ENCODE measurements at regions not wholly inside any gene's neighbourhood (a gene's known extent, or its start where the extent isn't known, plus 50 kb on each side); places are given as distances from the start of the nearest gene placed in this dataset.
"Not testable (repeated sequence)": the region's sequence is repeated elsewhere in the genome, so short reads cannot be mapped to it uniquely, and the experiment has no call there.

- Mint-ChIP-seq H3K4me3 (no peak overlapping the region), H3K36me3 (no peaks in the 10 kb centered on the region), H3K27ac (no peak overlapping the region), H3K9me3 (peaks cover 5% of the 10 kb centered on the region), H3K4me1 (ENCODE audit: low read depth in 2 of 2) (no peaks in the 10 kb centered on the region), H3K27me3 (no peaks in the 10 kb centered on the region)
- DNase-seq (ENCODE audit: low spot score) (no peak), ATAC-seq (no peak)
Measured at GRCh38 chr20:12068121-12068520, 150.4 kb downstream of the BTBD3 start.

- ATAC-seq (no peak), DNase-seq (ENCODE audit: low spot score) (no peak)
- Mint-ChIP-seq H3K4me1 (ENCODE audit: low read depth in 2 of 2) (no peaks in the 10 kb centered on the region), H3K9me3 (peaks cover 5% of the 10 kb centered on the region), H3K36me3 (no peaks in the 10 kb centered on the region), H3K4me3 (no peak overlapping the region), H3K27me3 (no peaks in the 10 kb centered on the region), H3K27ac (no peak overlapping the region)
Measured at GRCh38 chr20:12069181-12069580, 151.5 kb downstream of the BTBD3 start.

GRCh38 chr20:12072221-12072953 lies 154.7 kb downstream of the BTBD3 start:
- no peak overlapping the region for H3K4me3 Mint-ChIP-seq
- DNase-seq (ENCODE audit: low spot score): no peak
- no peaks in the 10 kb centered on the region for H3K36me3 Mint-ChIP-seq
- H3K9me3 Mint-ChIP-seq: peaks cover 10% of the 10 kb centered on the region
- no peak for ATAC-seq
- H3K27me3 Mint-ChIP-seq: no peaks in the 10 kb centered on the region
- H3K4me1 Mint-ChIP-seq (ENCODE audit: low read depth in 2 of 2): no peaks in the 10 kb centered on the region
- no peak overlapping the region for H3K27ac Mint-ChIP-seq

GRCh38 chr20:12072954-12073264 lies 155.2 kb downstream of the BTBD3 start:
- no peak overlapping the region for H3K27ac Mint-ChIP-seq
- H3K4me3 Mint-ChIP-seq: no peak overlapping the region
- H3K36me3 Mint-ChIP-seq: no peaks in the 10 kb centered on the region
- peaks cover 8% of the 10 kb centered on the region for H3K9me3 Mint-ChIP-seq
- H3K4me1 Mint-ChIP-seq (ENCODE audit: low read depth in 2 of 2): no peaks in the 10 kb centered on the region
- DNase-seq (ENCODE audit: low spot score) (no peak), ATAC-seq (no peak)
- H3K27me3 Mint-ChIP-seq: no peaks in the 10 kb centered on the region

GRCh38 chr20:12074111-12074655 lies 156.5 kb downstream of the BTBD3 start:
- no peaks in the 10 kb centered on the region for H3K36me3 Mint-ChIP-seq
- ATAC-seq (no peak), DNase-seq (ENCODE audit: low spot score) (no peak)
- no peak overlapping the region for H3K27ac Mint-ChIP-seq
- peaks cover 8% of the 10 kb centered on the region for H3K9me3 Mint-ChIP-seq
- no peaks in the 10 kb centered on the region for H3K4me1 Mint-ChIP-seq (ENCODE audit: low read depth in 2 of 2)
- H3K4me3 Mint-ChIP-seq: no peak overlapping the region
- H3K27me3 Mint-ChIP-seq: no peaks in the 10 kb centered on the region

GRCh38 chr20:12076200-12076599 lies 158.5 kb downstream of the BTBD3 start:
- no peak overlapping the region for H3K27ac Mint-ChIP-seq
- H3K4me1 Mint-ChIP-seq (ENCODE audit: low read depth in 2 of 2): no peaks in the 10 kb centered on the region
- H3K4me3 Mint-ChIP-seq: no peak overlapping the region
- ATAC-seq: no peak
- DNase-seq (ENCODE audit: low spot score): no peak
- no peaks in the 10 kb centered on the region for H3K27me3 Mint-ChIP-seq
- H3K36me3 Mint-ChIP-seq: no peaks in the 10 kb centered on the region
- H3K9me3 Mint-ChIP-seq: peaks cover 11% of the 10 kb centered on the region

- no peak overlapping the region for H3K4me3 Mint-ChIP-seq
- no peak for ATAC-seq
- no peak for DNase-seq (ENCODE audit: low spot score)
- H3K27me3 Mint-ChIP-seq: no peaks in the 10 kb centered on the region
- H3K9me3 Mint-ChIP-seq: peaks cover 14% of the 10 kb centered on the region
- no peak overlapping the region for H3K27ac Mint-ChIP-seq
- H3K36me3 Mint-ChIP-seq: no peaks in the 10 kb centered on the region
- H3K4me1 Mint-ChIP-seq (ENCODE audit: low read depth in 2 of 2): no peaks in the 10 kb centered on the region
Measured at GRCh38 chr20:12077875-12078274, 160.2 kb downstream of the BTBD3 start.

- no peak overlapping the region for H3K4me3 Mint-ChIP-seq
- H3K27ac Mint-ChIP-seq: no peak overlapping the region
- ATAC-seq (no peak), DNase-seq (ENCODE audit: low spot score) (no peak)
- no peaks in the 10 kb centered on the region for H3K4me1 Mint-ChIP-seq (ENCODE audit: low read depth in 2 of 2)
- H3K27me3 Mint-ChIP-seq: no peaks in the 10 kb centered on the region
- peaks cover 14% of the 10 kb centered on the region for H3K9me3 Mint-ChIP-seq
- H3K36me3 Mint-ChIP-seq: no peaks in the 10 kb centered on the region
Measured at GRCh38 chr20:12079490-12079889, 161.8 kb downstream of the BTBD3 start.

GRCh38 chr20:12083269-12083668 lies 165.6 kb downstream of the BTBD3 start:
- Mint-ChIP-seq H3K27ac (no peak overlapping the region), H3K9me3 (peaks cover 8% of the 10 kb centered on the region), H3K36me3 (no peaks in the 10 kb centered on the region), H3K4me3 (no peak overlapping the region), H3K27me3 (no peaks in the 10 kb centered on the region), H3K4me1 (ENCODE audit: low read depth in 2 of 2) (no peaks in the 10 kb centered on the region)
- ATAC-seq: no peak
- no peak for DNase-seq (ENCODE audit: low spot score)

GRCh38 chr20:12084482-12084881 lies 166.8 kb downstream of the BTBD3 start:
- ATAC-seq: no peak
- Mint-ChIP-seq H3K27me3 (no peaks in the 10 kb centered on the region), H3K4me1 (ENCODE audit: low read depth in 2 of 2) (no peaks in the 10 kb centered on the region), H3K27ac (no peak overlapping the region), H3K9me3 (peaks cover 6% of the 10 kb centered on the region), H3K36me3 (no peaks in the 10 kb centered on the region), H3K4me3 (no peak overlapping the region)
- DNase-seq (ENCODE audit: low spot score): no peak

- peaks cover under 1% of the 10 kb centered on the region for H3K9me3 Mint-ChIP-seq
- no peaks in the 10 kb centered on the region for H3K4me1 Mint-ChIP-seq (ENCODE audit: low read depth in 2 of 2)
- H3K27me3 Mint-ChIP-seq: no peaks in the 10 kb centered on the region
- ATAC-seq (no peak), DNase-seq (ENCODE audit: low spot score) (no peak)
- H3K4me3 Mint-ChIP-seq: no peak overlapping the region
- no peaks in the 10 kb centered on the region for H3K36me3 Mint-ChIP-seq
- no peak overlapping the region for H3K27ac Mint-ChIP-seq
Measured at GRCh38 chr20:12086359-12086758, 168.7 kb downstream of the BTBD3 start.

GRCh38 chr20:12090920-12091319 lies 173.2 kb downstream of the BTBD3 start:
- Mint-ChIP-seq H3K9me3 (no peaks in the 10 kb centered on the region), H3K36me3 (no peaks in the 10 kb centered on the region), H3K27me3 (no peaks in the 10 kb centered on the region), H3K4me3 (no peak overlapping the region), H3K4me1 (ENCODE audit: low read depth in 2 of 2) (no peaks in the 10 kb centered on the region), H3K27ac (no peak overlapping the region)
- no peak for DNase-seq (ENCODE audit: low spot score)
- ATAC-seq: no peak

GRCh38 chr20:12093057-12093796 lies 175.5 kb downstream of the BTBD3 start:
- H3K4me3 Mint-ChIP-seq: no peak overlapping the region
- no peaks in the 10 kb centered on the region for H3K9me3 Mint-ChIP-seq
- H3K27ac Mint-ChIP-seq: no peak overlapping the region
- DNase-seq (ENCODE audit: low spot score) (no peak), ATAC-seq (no peak)
- H3K36me3 Mint-ChIP-seq: no peaks in the 10 kb centered on the region
- no peaks in the 10 kb centered on the region for H3K4me1 Mint-ChIP-seq (ENCODE audit: low read depth in 2 of 2)
- no peaks in the 10 kb centered on the region for H3K27me3 Mint-ChIP-seq

- H3K9me3 Mint-ChIP-seq; H3K4me3 Mint-ChIP-seq; H3K36me3 Mint-ChIP-seq; H3K27ac Mint-ChIP-seq; H3K27me3 Mint-ChIP-seq; H3K4me1 Mint-ChIP-seq (ENCODE audit: low read depth in 2 of 2); DNase-seq (ENCODE audit: low spot score); ATAC-seq: not testable (repeated sequence)
Measured at GRCh38 chr20:12093797-12094190, 176.1 kb downstream of the BTBD3 start.

Measured in natural killer cell treated with Interleukin-12 subunit alpha and Interleukin-12 subunit beta and Interleukin-15 and Interleukin-18, amount 100 ng/mL, for 72 hours (primary cell).